VCaP (cell line): ENCODE measurements at regions not wholly inside any gene's neighbourhood (a gene's known extent, or its start where the extent isn't known, plus 50 kb on each side); places are given as distances from the start of the nearest gene placed in this dataset.

Experiments
- H3K27ac ChIP-seq: fragments of 450-650 bp; 2 replicates; pipeline ENCODE4 v1.5.1; 2017
- TF ChIP-seq, protein P1 (sequence below): fragments of 450-650 bp; conservative IDR thresholded peaks from 2 replicates; pipeline ENCODE4 v1.5.1; 2017; ENCODE audit warnings: mild to moderate bottlenecking, moderate library complexity

DNA sequence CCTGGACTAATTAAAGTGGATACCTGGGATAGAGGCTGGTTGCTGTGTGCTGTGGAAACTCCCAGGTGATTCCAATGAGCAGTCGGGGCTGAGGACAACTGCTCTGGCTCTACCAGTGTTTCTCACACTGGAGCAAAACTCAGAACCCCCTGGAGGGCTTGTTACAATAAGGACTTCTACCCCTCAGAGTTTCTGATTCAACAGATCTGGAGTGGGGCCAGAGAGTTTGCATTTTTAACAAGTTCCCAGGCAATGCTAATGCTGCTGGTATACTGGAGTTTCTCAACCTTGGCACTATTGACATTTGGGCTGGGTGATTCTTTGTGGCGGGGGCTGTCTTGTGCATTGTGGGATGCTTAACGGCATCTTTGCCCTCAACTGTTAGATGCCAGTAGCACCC, 353.7 kb downstream of the MIAT start:
- TF ChIP-seq, protein P1, sequence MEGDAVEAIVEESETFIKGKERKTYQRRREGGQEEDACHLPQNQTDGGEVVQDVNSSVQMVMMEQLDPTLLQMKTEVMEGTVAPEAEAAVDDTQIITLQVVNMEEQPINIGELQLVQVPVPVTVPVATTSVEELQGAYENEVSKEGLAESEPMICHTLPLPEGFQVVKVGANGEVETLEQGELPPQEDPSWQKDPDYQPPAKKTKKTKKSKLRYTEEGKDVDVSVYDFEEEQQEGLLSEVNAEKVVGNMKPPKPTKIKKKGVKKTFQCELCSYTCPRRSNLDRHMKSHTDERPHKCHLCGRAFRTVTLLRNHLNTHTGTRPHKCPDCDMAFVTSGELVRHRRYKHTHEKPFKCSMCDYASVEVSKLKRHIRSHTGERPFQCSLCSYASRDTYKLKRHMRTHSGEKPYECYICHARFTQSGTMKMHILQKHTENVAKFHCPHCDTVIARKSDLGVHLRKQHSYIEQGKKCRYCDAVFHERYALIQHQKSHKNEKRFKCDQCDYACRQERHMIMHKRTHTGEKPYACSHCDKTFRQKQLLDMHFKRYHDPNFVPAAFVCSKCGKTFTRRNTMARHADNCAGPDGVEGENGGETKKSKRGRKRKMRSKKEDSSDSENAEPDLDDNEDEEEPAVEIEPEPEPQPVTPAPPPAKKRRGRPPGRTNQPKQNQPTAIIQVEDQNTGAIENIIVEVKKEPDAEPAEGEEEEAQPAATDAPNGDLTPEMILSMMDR = no peak
- H3K27ac ChIP-seq = no peak overlapping the region

DNA sequence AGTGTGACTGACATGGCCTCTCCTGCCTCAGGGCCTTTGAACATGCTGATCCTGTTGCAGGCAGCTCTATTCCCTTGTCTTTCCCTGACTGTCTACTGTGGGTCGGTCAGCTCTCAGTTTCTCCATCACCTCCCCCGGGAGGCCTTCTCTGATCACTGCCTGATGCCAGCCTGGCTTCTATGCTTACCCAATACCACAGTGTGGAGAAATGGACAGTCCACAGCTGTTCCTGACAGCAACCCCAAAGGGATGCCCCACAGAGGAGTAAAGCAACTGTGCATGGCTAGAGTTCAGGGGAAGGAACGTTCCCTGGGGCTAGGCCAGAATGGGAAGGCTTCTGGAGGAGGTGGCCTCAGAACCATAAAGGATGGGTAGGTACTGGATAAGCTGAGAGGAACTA, 354.3 kb downstream of the MIAT start:
- TF ChIP-seq, protein P1 = no peak
- H3K27ac ChIP-seq = no peak overlapping the region

DNA sequence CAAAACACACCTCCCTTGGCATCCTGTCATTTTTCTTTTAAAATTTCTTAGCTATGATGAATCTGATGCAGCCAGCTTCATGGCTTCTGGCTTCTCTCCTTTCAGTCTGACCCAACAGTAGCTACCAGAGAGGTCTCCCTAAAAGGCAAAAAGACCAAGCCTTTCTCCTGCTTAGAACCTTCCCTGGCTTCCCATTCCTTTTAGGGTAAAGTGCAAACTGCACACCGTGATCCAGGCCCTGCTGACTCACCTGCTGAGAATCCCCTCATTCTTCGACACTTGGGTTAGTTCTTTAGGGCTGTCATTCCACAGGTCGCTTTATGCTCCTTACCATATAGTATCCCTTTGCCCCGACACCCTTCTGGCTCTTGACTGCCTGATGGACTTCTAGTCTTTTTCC, 362.4 kb downstream of the MIAT start:
- no peak overlapping the region for H3K27ac ChIP-seq
- TF ChIP-seq, protein P1 = no peak

DNA sequence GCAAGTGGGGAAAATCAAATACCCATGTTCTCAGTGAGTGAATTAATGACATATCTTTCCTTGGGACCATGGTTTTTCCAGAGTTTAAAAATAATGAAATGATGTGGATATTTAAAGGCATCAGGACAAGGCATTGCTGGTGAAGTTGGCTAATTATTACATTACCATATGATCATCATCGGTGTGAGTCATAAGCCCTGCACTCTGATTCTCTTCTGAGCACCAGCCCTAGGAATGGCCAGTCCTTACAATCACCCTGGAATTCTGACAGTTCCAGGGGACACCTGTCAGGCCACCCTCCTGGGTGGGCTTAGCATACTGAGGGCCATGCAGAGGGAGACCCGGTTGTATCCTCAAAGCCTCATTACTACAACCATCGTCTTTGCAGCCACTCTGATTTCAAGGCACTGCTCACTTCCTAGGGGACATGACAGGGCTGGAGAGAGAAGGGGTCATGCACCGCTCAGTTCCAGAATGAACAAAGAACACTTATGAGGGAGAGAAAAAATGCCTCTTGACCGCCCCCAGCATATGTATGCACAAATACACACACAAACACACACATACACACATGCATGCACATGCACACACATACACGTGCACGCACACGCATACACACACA, 365.0 kb downstream of the MIAT start:
- TF ChIP-seq, protein P1 = no peak
- no peak overlapping the region for H3K27ac ChIP-seq

DNA sequence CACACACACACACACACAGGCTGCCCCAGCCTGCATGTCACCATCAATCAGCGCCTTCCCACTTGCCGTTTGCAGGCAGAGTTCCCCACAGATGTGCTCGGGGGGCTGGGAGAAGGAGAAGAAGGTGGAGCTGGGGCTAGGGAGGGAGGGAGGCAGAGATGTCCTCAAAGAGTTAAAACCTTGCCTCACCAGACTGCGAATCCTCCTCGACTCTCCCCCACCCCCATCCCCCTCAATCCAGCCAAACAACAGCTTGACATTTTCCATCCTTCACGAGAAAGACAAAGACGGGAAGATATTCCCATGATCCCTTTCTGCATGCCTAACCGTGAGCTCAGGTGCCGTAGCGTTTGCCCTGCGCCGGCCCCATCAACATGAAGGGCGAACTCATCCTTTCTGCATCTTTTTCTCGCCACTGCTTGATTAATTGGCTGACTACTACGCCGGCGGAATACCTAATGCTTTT, 365.5 kb downstream of the MIAT start:
- no peak overlapping the region for H3K27ac ChIP-seq
- TF ChIP-seq, protein P1 = no peak

DNA sequence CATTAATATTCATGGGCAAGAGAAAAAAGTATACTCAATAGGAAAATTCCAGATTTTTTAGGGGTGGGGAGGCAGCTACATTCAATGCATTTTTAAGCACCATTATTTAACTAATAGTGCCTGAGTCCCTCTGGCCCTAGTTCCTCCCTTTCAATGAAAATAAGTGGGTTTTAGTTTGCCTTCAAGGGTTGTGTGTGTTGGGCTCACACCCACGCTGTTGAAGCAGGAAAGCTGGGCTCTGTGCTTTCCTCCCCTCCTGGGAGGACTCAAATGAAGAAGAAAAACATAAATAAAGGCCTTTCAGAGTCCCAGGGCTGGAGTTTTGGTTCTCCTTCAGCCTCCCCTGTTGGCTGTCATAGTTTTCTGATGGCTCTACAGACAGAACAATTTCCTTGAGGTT, 366.2 kb downstream of the MIAT start:
- TF ChIP-seq, protein P1 = no peak
- no peak overlapping the region for H3K27ac ChIP-seq

DNA sequence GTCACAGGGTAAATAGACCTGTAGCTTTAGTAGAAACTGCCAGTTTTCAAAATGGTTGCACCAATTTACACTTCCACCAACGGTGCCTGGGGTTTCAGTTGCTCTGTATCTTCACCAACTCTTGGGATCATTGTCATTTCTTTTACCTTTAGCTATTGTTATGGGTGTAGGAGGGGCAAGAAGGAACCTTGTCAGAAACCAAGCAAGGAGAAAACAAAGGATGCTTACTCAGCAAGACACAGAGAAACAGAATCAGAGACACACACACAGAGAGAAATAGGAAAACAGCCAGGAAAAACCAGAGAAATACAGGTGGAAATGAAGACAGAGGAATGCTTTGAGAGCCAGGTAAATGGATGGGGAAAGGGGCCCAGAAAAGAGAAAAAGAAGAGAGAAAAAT, 367.6 kb downstream of the MIAT start:
- no peak overlapping the region for H3K27ac ChIP-seq
- TF ChIP-seq, protein P1 = no peak
